ENCODE measurements at regions not wholly inside any gene's neighbourhood (a gene's known extent, or its start where the extent isn't known, plus 50 kb on each side); places are given as distances from the start of the nearest gene placed in this dataset.

DNA sequence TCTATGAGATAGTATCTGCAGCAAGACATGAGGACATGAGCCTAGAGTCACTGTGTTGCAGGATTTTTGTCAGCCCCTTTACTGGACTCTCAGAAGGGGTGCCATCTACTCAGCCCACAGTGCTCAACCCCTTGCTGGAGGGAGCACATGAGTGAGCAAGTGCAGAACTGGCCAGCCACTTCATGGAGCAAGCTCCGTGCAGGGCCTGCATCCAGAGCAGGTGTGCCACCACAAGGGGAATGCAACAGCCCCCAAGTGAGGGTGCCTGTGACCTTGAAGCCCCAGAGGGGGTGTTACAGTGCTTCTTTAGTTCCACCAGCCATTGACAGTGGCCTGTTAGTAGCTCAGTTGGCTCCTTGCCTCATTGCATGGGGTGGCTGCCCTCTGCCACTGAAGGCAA, 649.7 kb downstream of the PLPP3 start:
- intact Hi-C loops (cut with DNase I; ENCODE audit: low total_unique reads): loop anchor here (5.0 kb wide), 1 partner anchor 1212 kb away; the partner anchor contains the start of gene TTC4
- no peaks in the 10 kb centered on the region for H3K27me3 ChIP-seq
- H3K36me3 ChIP-seq: no peaks in the 10 kb centered on the region
- WGBS, 2 donors (ENCODE audit: low coverage in 1 of 2): 100% methylated on average over 1 of the region's 1 CpG; no CpG with 5 or more reads in 1 of the 2 donors
- TF ChIP-seq CTCF (IDR thresholded peaks at IDR 0.05): no peak
- no peak for TF ChIP-seq EP300 (IDR thresholded peaks at IDR 0.05; ENCODE audit: low read depth)
- no peak for TF ChIP-seq POLR2A (IDR thresholded peaks at IDR 0.05)
- TF ChIP-seq POLR2AphosphoS5 (IDR thresholded peaks at IDR 0.05): no peak
- no peaks in the 10 kb centered on the region for H3K9me3 ChIP-seq
- no peak overlapping the region for H3K27ac ChIP-seq
- in situ Hi-C loops (cut with MboI; ENCODE audit: low pct_ligation_motif_present in 1 of 4, low pct_unique_long_range_greater_than_20kb in 1 of 4, low sequenced_read_pairs in 3 of 4): no loop called here
- DNase-seq: no peak
- peaks cover 3 to 17% (median 9%) of the 10 kb centered on the region in 4 donors for H3K4me1 ChIP-seq
- no peak overlapping the region for H3K4me3 ChIP-seq

DNA sequence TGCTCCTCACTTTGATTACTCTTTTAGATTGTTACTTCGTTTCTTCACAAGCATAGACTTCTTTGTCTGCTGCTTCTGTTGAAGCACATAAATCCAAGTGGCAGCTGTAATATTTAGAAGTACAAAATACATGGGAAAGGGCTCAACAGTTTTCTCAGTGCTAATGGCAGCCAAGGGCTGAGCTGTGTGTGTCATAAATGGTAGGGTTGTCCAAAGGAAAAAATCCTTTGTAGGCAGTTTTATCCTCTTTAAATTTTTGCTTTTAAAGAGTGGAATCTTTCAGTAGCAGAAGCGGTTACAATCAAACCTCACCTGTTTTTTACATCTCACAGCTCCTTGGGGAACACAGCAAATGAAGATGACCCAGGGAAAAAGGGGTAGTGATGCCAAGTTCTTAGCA, 650.8 kb downstream of the PLPP3 start:
- intact Hi-C loops (cut with DNase I; ENCODE audit: low total_unique reads) (no loop called here), in situ Hi-C loops (cut with MboI; ENCODE audit: low pct_ligation_motif_present in 1 of 4, low pct_unique_long_range_greater_than_20kb in 1 of 4, low sequenced_read_pairs in 3 of 4) (no loop called here)
- WGBS, 2 donors (ENCODE audit: low coverage in 1 of 2): 58 to 70% methylated on average over 1 to 2 of the region's 2 CpGs
- TF ChIP-seq EP300 (IDR thresholded peaks at IDR 0.05; ENCODE audit: low read depth) (no peak), POLR2AphosphoS5 (IDR thresholded peaks at IDR 0.05) (no peak), CTCF (IDR thresholded peaks at IDR 0.05) (no peak), POLR2A (IDR thresholded peaks at IDR 0.05) (no peak)
- no peak for DNase-seq
- no peaks in the 10 kb centered on the region for H3K27me3 ChIP-seq
- peaks cover 3 to 17% (median 9%) of the 10 kb centered on the region in 4 donors for H3K4me1 ChIP-seq
- H3K36me3 ChIP-seq: no peaks in the 10 kb centered on the region
- H3K4me3 ChIP-seq: no peak overlapping the region
- no peak overlapping the region for H3K27ac ChIP-seq
- no peaks in the 10 kb centered on the region for H3K9me3 ChIP-seq

DNA sequence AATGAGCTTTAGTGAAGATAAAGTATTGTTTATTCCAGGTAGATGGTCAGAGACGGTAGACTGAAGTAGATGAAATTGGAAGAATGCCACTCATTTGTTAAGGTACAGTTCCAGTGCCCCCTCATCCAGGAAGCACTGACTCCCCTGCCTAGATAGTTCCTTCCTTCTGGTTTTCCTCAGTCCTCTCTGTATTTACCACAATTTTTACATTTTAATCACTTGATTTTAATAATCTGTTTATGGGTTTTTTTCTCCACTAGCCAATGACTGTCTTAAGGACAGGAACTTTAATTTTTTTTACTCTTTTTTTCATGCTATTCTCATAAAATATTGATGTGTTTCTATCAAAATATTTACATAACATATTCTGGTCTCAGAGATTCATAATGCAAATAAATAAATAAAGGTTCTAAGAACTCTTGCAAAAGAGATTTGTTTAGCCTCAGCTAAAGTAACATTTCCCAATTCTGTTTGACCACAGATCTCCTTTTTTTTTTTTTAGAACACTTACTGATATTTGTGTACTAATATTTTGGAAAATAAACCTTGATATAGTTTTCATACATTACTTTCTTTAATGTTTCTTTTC, 651.6 kb downstream of the PLPP3 start:
- TF ChIP-seq POLR2AphosphoS5 (IDR thresholded peaks at IDR 0.05) (no peak), EP300 (IDR thresholded peaks at IDR 0.05; ENCODE audit: low read depth) (no peak), CTCF (IDR thresholded peaks at IDR 0.05) (no peak)
- Histone ChIP-seq H3K27me3 (no peaks in the 10 kb centered on the region), H3K4me3 (no peak overlapping the region), H3K36me3 (no peaks in the 10 kb centered on the region), H3K9me3 (no peaks in the 10 kb centered on the region), H3K4me1 (peaks cover 3 to 17% (median 9%) of the 10 kb centered on the region in 4 donors), H3K27ac (no peak overlapping the region)
- no peak for DNase-seq
- intact Hi-C loops (cut with DNase I; ENCODE audit: low total_unique reads): no loop called here
- WGBS, 2 donors (ENCODE audit: low coverage in 1 of 2): 50 to 52% methylated on average over 1 of the region's 1 CpG
- in situ Hi-C loops (cut with MboI; ENCODE audit: low pct_ligation_motif_present in 1 of 4, low pct_unique_long_range_greater_than_20kb in 1 of 4, low sequenced_read_pairs in 3 of 4): no loop called here

DNA sequence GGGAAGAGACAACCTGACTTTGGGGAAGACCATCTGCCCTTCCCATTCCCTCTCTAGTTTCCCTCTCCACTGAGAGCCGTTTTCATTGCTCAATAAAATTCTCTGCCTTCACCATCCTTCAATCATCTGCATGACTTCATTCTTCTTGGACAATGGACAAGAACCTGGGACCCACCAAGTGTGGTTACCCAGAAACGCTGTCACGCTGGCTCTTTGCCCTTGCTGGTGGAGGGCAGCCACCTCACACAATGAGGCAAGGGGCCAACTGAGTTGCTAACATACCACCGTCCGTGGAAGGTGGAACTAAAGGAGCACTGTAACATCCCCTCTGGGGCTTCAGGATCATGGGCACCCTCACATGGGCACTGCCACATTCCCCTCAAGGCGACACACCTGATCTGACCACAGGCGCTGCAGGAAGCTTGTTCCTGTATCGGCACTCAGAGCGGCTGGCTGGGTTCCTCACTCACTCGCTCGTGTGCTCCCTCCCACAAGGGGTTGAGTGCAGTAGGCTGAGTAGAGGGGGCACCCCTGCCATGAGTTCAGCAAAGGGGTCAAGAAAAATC, 652.4 kb downstream of the PLPP3 start:
- Histone ChIP-seq H3K27me3 (no peaks in the 10 kb centered on the region), H3K4me3 (no peak overlapping the region), H3K36me3 (no peaks in the 10 kb centered on the region), H3K4me1 (peaks cover 3 to 12% (median 5%) of the 10 kb centered on the region in 4 donors), H3K27ac (no peak overlapping the region), H3K9me3 (no peaks in the 10 kb centered on the region)
- intact Hi-C loops (cut with DNase I; ENCODE audit: low total_unique reads): no loop called here
- in situ Hi-C loops (cut with MboI; ENCODE audit: low pct_ligation_motif_present in 1 of 4, low pct_unique_long_range_greater_than_20kb in 1 of 4, low sequenced_read_pairs in 3 of 4): no loop called here
- WGBS, 2 donors (ENCODE audit: low coverage in 1 of 2): 0 to 85% methylated on average over 1 to 9 of the region's 11 CpGs
- DNase-seq: no peak
- TF ChIP-seq EP300 (IDR thresholded peaks at IDR 0.05; ENCODE audit: low read depth) (no peak), POLR2AphosphoS5 (IDR thresholded peaks at IDR 0.05) (no peak)
